ENCODE measurements at regions not wholly inside any gene's neighbourhood (a gene's known extent, or its start where the extent isn't known, plus 50 kb on each side); places are given as distances from the start of the nearest gene placed in this dataset.

GRCh38 chr6:81495999-81496398, 256.5 kb downstream of the TENT5A start (continued):
- TF ChIP-seq ZBTB33 (IDR thresholded peaks at IDR 0.05; ENCODE audit: borderline replicate concordance, low read depth) (no peak), REST (IDR thresholded peaks at IDR 0.05; ENCODE audit: low read depth, low read length) (no peak), NFIC (IDR thresholded peaks at IDR 0.05; ENCODE audit: borderline replicate concordance) (no peak), TAF1 (IDR thresholded peaks at IDR 0.05; ENCODE audit: borderline replicate concordance, low read depth, low read length) (no peak), RCOR1 (IDR thresholded peaks at IDR 0.05; ENCODE audit: low read length) (no peak), MAX (IDR thresholded peaks at IDR 0.05; ENCODE audit: low read depth) (no peak)

- Histone ChIP-seq H3K36me3 (replicated peaks in 1 of 2; ENCODE audit: control insufficient read depth in 1 of 2, insufficient read depth in 2 of 2, low read length in 1 of 2) (no peaks in the 10 kb centered on the region), H4K20me1 (ENCODE audit: insufficient read depth) (no peaks in the 10 kb centered on the region), H3K4me1 (ENCODE audit: control insufficient read depth in 1 of 2, insufficient read depth in 2 of 2, low read depth in 1 of 2, low read length in 1 of 2) (no peaks in the 10 kb centered on the region), H3K27ac (ENCODE audit: low read depth in 2 of 2, low read length in 1 of 2) (no peak overlapping the region), H3K9me3 (no peaks in the 10 kb centered on the region), H3F3A (replicated peaks; ENCODE audit: insufficient read depth) (no peaks in the 10 kb centered on the region), H3K27me3 (ENCODE audit: insufficient read depth) (no peaks in the 10 kb centered on the region), H3K4me3 (ENCODE audit: low read depth in 2 of 2, low read length in 1 of 2) (no peak overlapping the region), H3K4me2 (no peak overlapping the region), H3K9ac (no peak overlapping the region), H2AFZ (ENCODE audit: low read depth) (no peak overlapping the region), H3K9me2 (no peaks in the 10 kb centered on the region; the same call in 1 of the 2 replicates), H3K79me2 (ENCODE audit: insufficient read depth) (no peaks in the 10 kb centered on the region)
- POLR2A ChIA-PET: no interaction called here
- DNase-seq: no peak
- CTCF ChIA-PET: no interaction called here
- TF ChIP-seq MEF2A (IDR thresholded peaks at IDR 0.05; ENCODE audit: borderline replicate concordance, low read depth) (no peak), TEAD4 (IDR thresholded peaks at IDR 0.05; ENCODE audit: borderline replicate concordance, insufficient read depth) (no peak), RXRA (IDR thresholded peaks at IDR 0.05; ENCODE audit: borderline replicate concordance, low read depth) (no peak), CHD2 (IDR thresholded peaks at IDR 0.05; ENCODE audit: low read length, partially characterized antibody) (no peak), MAX (IDR thresholded peaks at IDR 0.05; ENCODE audit: low read depth) (no peak), POLR2AphosphoS5 (IDR thresholded peaks at IDR 0.05; ENCODE audit: low read depth, low read length) (no peak), NRF1 (IDR thresholded peaks at IDR 0.05; ENCODE audit: low read depth, low read length) (no peak), CTCF (IDR thresholded peaks at IDR 0.05) (no peak), EZH2phosphoT487 (IDR thresholded peaks at IDR 0.05; ENCODE audit: borderline replicate concordance, low read depth) (no peak), RCOR1 (IDR thresholded peaks at IDR 0.05; ENCODE audit: low read length) (no peak), GATA2 (CRISPR knock-in tag; IDR thresholded peaks at IDR 0.05) (no peak)
- TF ChIP-seq, protein P1, sequence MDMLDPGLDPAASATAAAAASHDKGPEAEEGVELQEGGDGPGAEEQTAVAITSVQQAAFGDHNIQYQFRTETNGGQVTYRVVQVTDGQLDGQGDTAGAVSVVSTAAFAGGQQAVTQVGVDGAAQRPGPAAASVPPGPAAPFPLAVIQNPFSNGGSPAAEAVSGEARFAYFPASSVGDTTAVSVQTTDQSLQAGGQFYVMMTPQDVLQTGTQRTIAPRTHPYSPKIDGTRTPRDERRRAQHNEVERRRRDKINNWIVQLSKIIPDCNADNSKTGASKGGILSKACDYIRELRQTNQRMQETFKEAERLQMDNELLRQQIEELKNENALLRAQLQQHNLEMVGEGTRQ (IDR thresholded peaks at IDR 0.05; ENCODE audit: borderline replicate concordance, low read depth, low read length): no peak
- TF ChIP-seq, protein P2, sequence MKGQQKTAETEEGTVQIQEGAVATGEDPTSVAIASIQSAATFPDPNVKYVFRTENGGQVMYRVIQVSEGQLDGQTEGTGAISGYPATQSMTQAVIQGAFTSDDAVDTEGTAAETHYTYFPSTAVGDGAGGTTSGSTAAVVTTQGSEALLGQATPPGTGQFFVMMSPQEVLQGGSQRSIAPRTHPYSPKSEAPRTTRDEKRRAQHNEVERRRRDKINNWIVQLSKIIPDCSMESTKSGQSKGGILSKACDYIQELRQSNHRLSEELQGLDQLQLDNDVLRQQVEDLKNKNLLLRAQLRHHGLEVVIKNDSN (IDR thresholded peaks at IDR 0.05; ENCODE audit: borderline replicate concordance, low read depth): no peak
Observed at GRCh38 chr6:81491454-81492101, 260.9 kb downstream of the TENT5A start.
